ENCODE measurements at regions not wholly inside any gene's neighbourhood (a gene's known extent, or its start where the extent isn't known, plus 50 kb on each side); places are given as distances from the start of the nearest gene placed in this dataset.

- BruUV-seq (replicated peaks), result no TSS peak
- CTCF ChIA-PET, result no interaction called here
- TF ChIP-seq POLR2A (IDR thresholded peaks at IDR 0.05; ENCODE audit: low read depth, low read length) (no peak), POLR2AphosphoS5 (IDR thresholded peaks at IDR 0.05; ENCODE audit: insufficient read depth, low read depth, low read length) (no peak), CTCF (IDR thresholded peaks at IDR 0.05; ENCODE audit: extremely low read depth in 1 of 2, insufficient read depth in 1 of 2, low read depth in 1 of 2, low read length in 2 of 2) (no peak), MYC (IDR thresholded peaks at IDR 0.05; ENCODE audit: low read depth, low read length) (no peak), GATA2 (IDR thresholded peaks at IDR 0.05; ENCODE audit: insufficient read depth, insufficient read length, low read depth, low read length) (no peak), EZH2 (IDR thresholded peaks at IDR 0.05; ENCODE audit: borderline replicate concordance, low read depth, low read length, severe bottlenecking) (no peak), FOS (IDR thresholded peaks at IDR 0.05; ENCODE audit: borderline replicate concordance, insufficient read depth, low read length) (no peak)
Observed at GRCh38 chr9:1284727-1285126, 234.6 kb downstream of the DMRT2 start.

GRCh38 chr9:1285526-1285925 is 235.4 kb downstream of the DMRT2 start:
- CTCF ChIA-PET, result no interaction called here
- Histone ChIP-seq H3K4me3 (replicated peaks in 1 of 3; ENCODE audit: insufficient read depth in 1 of 3, low read depth in 1 of 3, low read length in 3 of 3) (no peak overlapping the region), H3K36me3 (ENCODE audit: control insufficient read depth in 2 of 2, extremely low read depth in 1 of 2, insufficient read depth in 2 of 2, low read length in 2 of 2) (no peaks in the 10 kb centered on the region), H2AFZ (ENCODE audit: low read depth, low read length) (no peak overlapping the region), H3K9me3 (replicated peaks; ENCODE audit: control insufficient read depth, insufficient read depth, low read length) (no peaks in the 10 kb centered on the region), H3K4me2 (ENCODE audit: insufficient read depth, low read length) (no peak overlapping the region), H3K9me1 (replicated peaks; ENCODE audit: control insufficient read depth, extremely low read depth, insufficient read depth, low read length) (no peaks in the 10 kb centered on the region), H3K4me1 (ENCODE audit: control insufficient read depth, extremely low read depth, insufficient read depth, low read length) (no peaks in the 10 kb centered on the region), H3K27me3 (ENCODE audit: control insufficient read depth in 2 of 2, insufficient read depth in 2 of 2, low read length in 2 of 2) (no peaks in the 10 kb centered on the region), H3K27ac (ENCODE audit: insufficient read depth, low read depth, low read length) (no peak overlapping the region), H4K20me1 (replicated peaks; ENCODE audit: control insufficient read depth, extremely low read depth, insufficient read depth, low read length) (no peaks in the 10 kb centered on the region), H3K9ac (replicated peaks; ENCODE audit: extremely low read depth, insufficient read depth, low read length) (no peak overlapping the region), H3K79me2 (ENCODE audit: control insufficient read depth, insufficient read depth, low read length) (no peaks in the 10 kb centered on the region)
- POLR2A ChIA-PET, result no interaction called here
- no peak for FAIRE-seq
- no TSS peak for BruUV-seq (replicated peaks)
- DNase-seq (ENCODE audit: low read depth, low spot score), result no peak
- intact Hi-C loops (cut with micrococcal nuclease) (no loop called here), dilution Hi-C loops (cut with MboI; ENCODE audit: extremely low pct_ligation_motif_present, low sequenced_read_pairs) (no loop called here)
- no peak for TF ChIP-seq CTCF (IDR thresholded peaks at IDR 0.05; ENCODE audit: extremely low read depth in 1 of 2, insufficient read depth in 1 of 2, low read depth in 1 of 2, low read length in 2 of 2)
- no peak for TF ChIP-seq POLR2A (IDR thresholded peaks at IDR 0.05; ENCODE audit: low read depth, low read length)
- TF ChIP-seq FOS (IDR thresholded peaks at IDR 0.05; ENCODE audit: borderline replicate concordance, insufficient read depth, low read length), result no peak
- no peak for TF ChIP-seq MYC (IDR thresholded peaks at IDR 0.05; ENCODE audit: low read depth, low read length)
- TF ChIP-seq GATA2 (IDR thresholded peaks at IDR 0.05; ENCODE audit: insufficient read depth, insufficient read length, low read depth, low read length), result no peak
- TF ChIP-seq JUN (IDR thresholded peaks at IDR 0.05; ENCODE audit: borderline replicate concordance, insufficient read depth, insufficient read length, low read depth), result no peak
- TF ChIP-seq POLR2AphosphoS5 (IDR thresholded peaks at IDR 0.05; ENCODE audit: insufficient read depth, low read depth, low read length), result no peak
- TF ChIP-seq MAX (IDR thresholded peaks at IDR 0.05; ENCODE audit: insufficient read depth, insufficient read length), result no peak
- TF ChIP-seq EZH2 (IDR thresholded peaks at IDR 0.05; ENCODE audit: borderline replicate concordance, low read depth, low read length, severe bottlenecking), result no peak

More at GRCh38 chr9:1284727-1285126, 234.6 kb downstream of the DMRT2 start:
- dilution Hi-C loops (cut with MboI; ENCODE audit: extremely low pct_ligation_motif_present, low sequenced_read_pairs) (no loop called here), intact Hi-C loops (cut with micrococcal nuclease) (no loop called here)
- H3K4me1 ChIP-seq (ENCODE audit: control insufficient read depth, extremely low read depth, insufficient read depth, low read length), result no peaks in the 10 kb centered on the region
- no peak for FAIRE-seq
- no peaks in the 10 kb centered on the region for H3K36me3 ChIP-seq (ENCODE audit: control insufficient read depth in 2 of 2, extremely low read depth in 1 of 2, insufficient read depth in 2 of 2, low read length in 2 of 2)
- no peaks in the 10 kb centered on the region for H3K27me3 ChIP-seq (ENCODE audit: control insufficient read depth in 2 of 2, insufficient read depth in 2 of 2, low read length in 2 of 2)
- H3K4me2 ChIP-seq (ENCODE audit: insufficient read depth, low read length), result no peak overlapping the region
- no peaks in the 10 kb centered on the region for H4K20me1 ChIP-seq (replicated peaks; ENCODE audit: control insufficient read depth, extremely low read depth, insufficient read depth, low read length)
- no peak overlapping the region for H3K27ac ChIP-seq (ENCODE audit: insufficient read depth, low read depth, low read length)
- H3K9me3 ChIP-seq (replicated peaks; ENCODE audit: control insufficient read depth, insufficient read depth, low read length), result peaks cover 2% of the 10 kb centered on the region
- no peak overlapping the region for H3K4me3 ChIP-seq (replicated peaks in 1 of 3; ENCODE audit: insufficient read depth in 1 of 3, low read depth in 1 of 3, low read length in 3 of 3)
- H3K79me2 ChIP-seq (ENCODE audit: control insufficient read depth, insufficient read depth, low read length), result no peaks in the 10 kb centered on the region
- H3K9me1 ChIP-seq (replicated peaks; ENCODE audit: control insufficient read depth, extremely low read depth, insufficient read depth, low read length), result no peaks in the 10 kb centered on the region
- DNase-seq (ENCODE audit: low read depth, low spot score), result no peak
- POLR2A ChIA-PET, result no interaction called here
- H2AFZ ChIP-seq (ENCODE audit: low read depth, low read length), result no peak overlapping the region
- no peak overlapping the region for H3K9ac ChIP-seq (replicated peaks; ENCODE audit: extremely low read depth, insufficient read depth, low read length)

All from endothelial cell of umbilical vein (primary cell).